Stomach (tissue), 4 donors: ENCODE measurements at regions not wholly inside any gene's neighbourhood (a gene's known extent, or its start where the extent isn't known, plus 50 kb on each side); places are given as distances from the start of the nearest gene placed in this dataset.

ENCODE experiments used
- CTCF ChIP-seq, 7 experiments: fragments of 450-650 bp in 4 of 7; fragments of 200-600 bp in 3 of 7; sonication (generic) in 3 of 7; IDR thresholded peaks; one replicate each; pipeline ENCODE4 v1.5.1; 2016 to 2019; ENCODE audit warnings: antibody characterized with exemption in 7 of 7, control low read depth in 2 of 7, mild to moderate bottlenecking in 1 of 7
- EP300 ChIP-seq: sonication (generic); formaldehyde crosslinking; IDR thresholded peaks from one replicate; pipeline ENCODE4 v1.6.1; 2017; ENCODE audit warnings: antibody characterized with exemption
- POLR2A ChIP-seq, 4 donors: fragments of 450-650 bp; IDR thresholded peaks; one replicate each; pipeline ENCODE4 v1.6.1; 2016; ENCODE audit warnings: antibody characterized with exemption in 4 of 4, control low read depth in 2 of 4, mild to moderate bottlenecking in 1 of 4, moderate library complexity in 1 of 4
- POLR2AphosphoS5 ChIP-seq, 3 donors: sonication (generic); formaldehyde crosslinking; IDR thresholded peaks; one replicate each; pipeline ENCODE4 v1.6.1; 2016; ENCODE audit warnings: antibody characterized with exemption in 3 of 3

- TF ChIP-seq EP300 (no peak), CTCF (IDR thresholded peaks at IDR 0.05) (no peak), POLR2AphosphoS5 (IDR thresholded peaks at IDR 0.05) (no peak), POLR2A (IDR thresholded peaks at IDR 0.05) (no peak)
These were observed 281.0 kb downstream of the PDGFC start for GRCh38 chr4:156690572-156690971.
